ENCODE measurements at regions not wholly inside any gene's neighbourhood (a gene's known extent, or its start where the extent isn't known, plus 50 kb on each side); places are given as distances from the start of the nearest gene placed in this dataset.

DNA sequence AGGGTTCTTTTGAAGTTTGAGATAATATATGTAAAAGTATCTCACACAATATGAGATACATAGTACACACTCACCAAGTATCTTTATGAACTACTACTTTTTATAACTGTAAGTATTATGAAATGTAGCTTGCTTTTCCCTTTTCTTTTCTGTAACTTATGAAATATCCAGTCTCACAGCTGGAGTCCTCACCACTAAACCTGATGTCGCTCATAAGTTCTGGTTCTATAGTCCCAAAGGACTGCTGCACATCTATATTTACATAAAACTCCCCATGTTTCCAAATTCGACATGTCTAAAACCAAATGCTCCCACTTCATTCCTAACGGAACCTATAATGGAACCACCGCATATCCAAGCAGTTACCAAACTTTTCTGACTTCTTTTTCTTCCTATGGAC lies 186.5 kb upstream of the SLC7A11 start:
- Histone ChIP-seq H3K4me3 (ENCODE audit: low read depth, low read length) (no peak overlapping the region), H3K36me3 (no peaks in the 10 kb centered on the region), H3K9me3 (no peaks in the 10 kb centered on the region), H3K27me3 (no peaks in the 10 kb centered on the region), H3K4me1 (no peaks in the 10 kb centered on the region)
- DNase-seq, result no peak
- TF ChIP-seq CTCF (IDR thresholded peaks at IDR 0.05; ENCODE audit: low read depth, low read length), result no peak

GRCh38 chr4:138426786-138427185 lies 184.6 kb upstream of the SLC7A11 start:
- no peak for TF ChIP-seq CTCF (IDR thresholded peaks at IDR 0.05; ENCODE audit: low read depth, low read length)
- DNase-seq, result no peak
- Histone ChIP-seq H3K27me3 (no peaks in the 10 kb centered on the region), H3K4me1 (no peaks in the 10 kb centered on the region), H3K9me3 (no peaks in the 10 kb centered on the region), H3K36me3 (no peaks in the 10 kb centered on the region), H3K4me3 (ENCODE audit: low read depth, low read length) (no peak overlapping the region)

GRCh38 chr4:138420471-138420870 lies 178.3 kb upstream of the SLC7A11 start:
- DNase-seq, result no peak
- H3K36me3 ChIP-seq, result no peaks in the 10 kb centered on the region
- H3K4me1 ChIP-seq, result no peaks in the 10 kb centered on the region
- H3K9me3 ChIP-seq, result no peaks in the 10 kb centered on the region
- H3K4me3 ChIP-seq (ENCODE audit: low read depth, low read length), result no peak overlapping the region
- H3K27me3 ChIP-seq, result no peaks in the 10 kb centered on the region
- no peak for TF ChIP-seq CTCF (IDR thresholded peaks at IDR 0.05; ENCODE audit: low read depth, low read length)

GRCh38 chr4:138414202-138414601 lies 172.1 kb upstream of the SLC7A11 start:
- H3K36me3 ChIP-seq, result no peaks in the 10 kb centered on the region
- DNase-seq, result no peak
- no peaks in the 10 kb centered on the region for H3K4me1 ChIP-seq
- H3K4me3 ChIP-seq (ENCODE audit: low read depth, low read length), result no peak overlapping the region
- no peaks in the 10 kb centered on the region for H3K9me3 ChIP-seq
- no peaks in the 10 kb centered on the region for H3K27me3 ChIP-seq
- TF ChIP-seq CTCF (IDR thresholded peaks at IDR 0.05; ENCODE audit: low read depth, low read length), result no peak

DNA sequence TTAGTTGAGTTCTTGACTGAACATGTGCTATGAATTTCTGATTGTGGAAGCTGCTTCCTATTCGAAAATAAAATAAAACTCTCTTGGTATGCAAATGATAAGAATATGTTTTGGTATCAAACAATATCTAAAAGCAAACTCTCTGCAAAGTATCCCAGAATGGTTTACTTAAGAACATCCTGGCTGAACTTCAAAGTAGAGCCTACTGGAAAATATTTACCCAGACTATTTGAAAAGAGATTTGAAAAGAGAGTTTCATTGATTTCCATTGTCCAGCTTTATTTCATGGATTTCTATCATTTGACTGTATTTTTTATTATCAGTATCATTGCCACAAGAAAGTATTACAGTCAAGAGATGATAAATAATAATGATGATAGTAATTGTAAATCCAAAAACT lies 171.1 kb upstream of the SLC7A11 start:
- DNase-seq, result no peak
- no peak for TF ChIP-seq CTCF (IDR thresholded peaks at IDR 0.05; ENCODE audit: low read depth, low read length)

GRCh38 chr4:138412847-138413246 lies 170.7 kb upstream of the SLC7A11 start:
- Histone ChIP-seq H3K4me3 (ENCODE audit: low read depth, low read length) (no peak overlapping the region), H3K36me3 (no peaks in the 10 kb centered on the region), H3K27me3 (no peaks in the 10 kb centered on the region), H3K4me1 (no peaks in the 10 kb centered on the region), H3K9me3 (no peaks in the 10 kb centered on the region)
- DNase-seq, result no peak
- no peak for TF ChIP-seq CTCF (IDR thresholded peaks at IDR 0.05; ENCODE audit: low read depth, low read length)

More for the DNA sequence above, 171.1 kb upstream of the SLC7A11 start:
- no peaks in the 10 kb centered on the region for H3K4me1 ChIP-seq
- no peaks in the 10 kb centered on the region for H3K9me3 ChIP-seq
- no peaks in the 10 kb centered on the region for H3K36me3 ChIP-seq
- H3K27me3 ChIP-seq, result no peaks in the 10 kb centered on the region
- H3K4me3 ChIP-seq (ENCODE audit: low read depth, low read length), result no peak overlapping the region
